Kidney epithelial cell (primary cell): ENCODE measurements at regions not wholly inside any gene's neighbourhood (a gene's known extent, or its start where the extent isn't known, plus 50 kb on each side); places are given as distances from the start of the nearest gene placed in this dataset.
A peak's percentile ranks its signal among the peaks of the same experiment; 100 is the strongest.

Experiments
- DNase-seq: peaks from one replicate; pipeline ENCODE4 v3.0.0-alpha.2; 2010; ENCODE audit warnings: low read depth
- H3K27me3 ChIP-seq: 2 replicates; pipeline ENCODE4 v1.6.0; 2011; ENCODE audit warnings: low read length; ENCODE audit not compliant: control insufficient read depth, insufficient read depth
- H3K36me3 ChIP-seq: 2 replicates; pipeline ENCODE4 v1.5.1; 2011; ENCODE audit warnings: low read length; ENCODE audit not compliant: control insufficient read depth, insufficient read depth
- H3K4me3 ChIP-seq: 2 replicates; pipeline ENCODE4 v1.5.1; 2011; ENCODE audit warnings: low read depth, mild to moderate bottlenecking, control low read depth, low read length
- CTCF ChIP-seq: IDR thresholded peaks from 2 replicates; pipeline ENCODE4 v1.5.1; 2011; ENCODE audit warnings: mild to moderate bottlenecking, moderate library complexity, low read length, control low read depth, inconsistent platforms; ENCODE audit not compliant: insufficient read depth, poor library complexity, severe bottlenecking

- no peak for TF ChIP-seq CTCF
- DNase-seq, result no peak
- no peaks in the 10 kb centered on the region for H3K36me3 ChIP-seq
- H3K4me3 ChIP-seq, result no peak overlapping the region
- no peaks in the 10 kb centered on the region for H3K27me3 ChIP-seq
Observed at GRCh38 chr6:115310156-115310555, 750.5 kb downstream of the FRK start.

GRCh38 chr6:115302731-115303130 lies 758.0 kb downstream of the FRK start:
- no peaks in the 10 kb centered on the region for H3K36me3 ChIP-seq
- no peaks in the 10 kb centered on the region for H3K27me3 ChIP-seq
- TF ChIP-seq CTCF, result no peak
- DNase-seq, result no peak
- no peak overlapping the region for H3K4me3 ChIP-seq

GRCh38 chr6:115287467-115287866 lies 773.2 kb downstream of the FRK start:
- H3K36me3 ChIP-seq, result no peaks in the 10 kb centered on the region
- DNase-seq, result no peak
- no peak overlapping the region for H3K4me3 ChIP-seq
- no peaks in the 10 kb centered on the region for H3K27me3 ChIP-seq
- no peak for TF ChIP-seq CTCF

GRCh38 chr6:115276881-115277565 lies 783.7 kb downstream of the FRK start:
- no peaks in the 10 kb centered on the region for H3K36me3 ChIP-seq
- H3K4me3 ChIP-seq, result no peak overlapping the region
- no peak for TF ChIP-seq CTCF
- DNase-seq, result no peak
- no peaks in the 10 kb centered on the region for H3K27me3 ChIP-seq

GRCh38 chr6:115272311-115272710 lies 788.4 kb downstream of the FRK start:
- TF ChIP-seq CTCF, result no peak
- H3K4me3 ChIP-seq, result no peak overlapping the region
- no peaks in the 10 kb centered on the region for H3K36me3 ChIP-seq
- no peak for DNase-seq
- no peaks in the 10 kb centered on the region for H3K27me3 ChIP-seq

GRCh38 chr6:115271434-115271833 lies 789.3 kb downstream of the FRK start:
- no peaks in the 10 kb centered on the region for H3K36me3 ChIP-seq
- no peaks in the 10 kb centered on the region for H3K27me3 ChIP-seq
- no peak overlapping the region for H3K4me3 ChIP-seq
- TF ChIP-seq CTCF, result peak; percentile 11
- DNase-seq, result no peak
